DND-41 (cell line): ENCODE measurements at regions not wholly inside any gene's neighbourhood (a gene's known extent, or its start where the extent isn't known, plus 50 kb on each side); places are given as distances from the start of the nearest gene placed in this dataset.

ENCODE experiments used
- ATAC-seq: fragments of 200-7000 bp; cut with Tn5 transposase; 3 replicates; pipeline ENCODE4 v1.9.1; 2021; ENCODE audit warnings: low read depth; ENCODE audit not compliant: insufficient read depth
- DNase-seq: peaks from one replicate; pipeline ENCODE4 v3.0.0-alpha.2; 2020
- H2AFZ ChIP-seq: 2 replicates; pipeline ENCODE4 v1.6.0; 2012; ENCODE audit warnings: low read depth, low read length
- H3K27ac ChIP-seq: 2 replicates; pipeline ENCODE4 v1.5.1; 2012; ENCODE audit warnings: low read length, inconsistent platforms
- H3K27me3 ChIP-seq: fragments of 200-600 bp; sonication (generic); 2 replicates; pipeline ENCODE4 v1.6.0; 2012; ENCODE audit warnings: low read length, mild to moderate bottlenecking, inconsistent platforms; ENCODE audit not compliant: insufficient read depth, poor library complexity
- H3K36me3 ChIP-seq: 2 replicates; pipeline ENCODE4 v1.5.1; 2012; ENCODE audit warnings: low read length, inconsistent platforms; ENCODE audit not compliant: insufficient read depth
- H3K4me1 ChIP-seq: 2 replicates; pipeline ENCODE4 v1.5.1; 2012; ENCODE audit warnings: mild to moderate bottlenecking, low read length; ENCODE audit not compliant: insufficient read depth
- H3K4me2 ChIP-seq: 2 replicates; pipeline ENCODE4 v1.6.0; 2012; ENCODE audit warnings: mild to moderate bottlenecking, moderate library complexity, low read length, inconsistent platforms; ENCODE audit not compliant: insufficient read depth
- H3K4me3 ChIP-seq, 2 experiments: fragments of 200-600 bp in 1 of 2; shearing (Covaris generic) in 1 of 2; 2 replicates each; pipeline ENCODE4 v1.5.1; 2012 to 2016; ENCODE audit warnings: inconsistent platforms in 2 of 2, low read length in 2 of 2, mild to moderate bottlenecking in 2 of 2, low read depth in 1 of 2, moderate library complexity in 1 of 2
- H3K79me2 ChIP-seq: 2 replicates; pipeline ENCODE4 v1.6.0; 2012; ENCODE audit warnings: low read length, inconsistent platforms; ENCODE audit not compliant: insufficient read depth
- H3K9ac ChIP-seq: 2 replicates; pipeline ENCODE4 v1.6.0; 2012; ENCODE audit warnings: low read depth, mild to moderate bottlenecking, inconsistent platforms, low read length, moderate library complexity
- H3K9me3 ChIP-seq: 2 replicates; pipeline ENCODE4 v1.5.1; 2012; ENCODE audit warnings: low read length, moderate library complexity, mild to moderate bottlenecking, inconsistent platforms; ENCODE audit not compliant: insufficient read depth, severe bottlenecking
- H4K20me1 ChIP-seq: 2 replicates; pipeline ENCODE4 v1.6.0; 2012; ENCODE audit warnings: low read length; ENCODE audit not compliant: insufficient read depth
- CTCF ChIP-seq: IDR thresholded peaks from 2 replicates; pipeline ENCODE4 v1.5.1; 2012; ENCODE audit warnings: borderline replicate concordance, low read length, moderate library complexity, mild to moderate bottlenecking; ENCODE audit not compliant: poor library complexity, severe bottlenecking; ENCODE audit errors: extremely low read depth
- EZH2 ChIP-seq: IDR thresholded peaks from 3 replicates; pipeline ENCODE4 v1.6.1; 2012; ENCODE audit warnings: borderline replicate concordance, low read depth, mild to moderate bottlenecking, moderate library complexity, low read length, inconsistent platforms; ENCODE audit not compliant: severe bottlenecking

- Histone ChIP-seq H3K27me3 (no peaks in the 10 kb centered on the region), H3K27ac (peak overlapping the region; percentile 74; the same call in 1 of the 2 replicates), H3K4me2 (peak overlapping the region; percentile 84), H3K4me3 (peak overlapping the region; percentile 17 to 59; a peak in 3 of 4 replicates), H2AFZ (peak overlapping the region; percentile 69), H3K4me1 (peaks cover 15% of the 10 kb centered on the region), H3K79me2 (no peaks in the 10 kb centered on the region), H3K9ac (peak overlapping the region; percentile 54), H3K9me3 (no peaks in the 10 kb centered on the region), H4K20me1 (no peaks in the 10 kb centered on the region), H3K36me3 (no peaks in the 10 kb centered on the region)
- DNase-seq: peak; percentile 53
- TF ChIP-seq EZH2 (no peak), CTCF (no peak)
- peak; percentile 41 for ATAC-seq
These were observed 155.5 kb upstream of the LYZL2 start for GRCh38 chr10:30784897-30785605.

GRCh38 chr10:30784524-30784896 is 155.0 kb upstream of the LYZL2 start:
- Histone ChIP-seq H4K20me1 (no peaks in the 10 kb centered on the region), H3K27me3 (peaks cover 3% of the 10 kb centered on the region), H3K4me1 (peaks cover 15% of the 10 kb centered on the region), H3K9me3 (no peaks in the 10 kb centered on the region), H3K36me3 (no peaks in the 10 kb centered on the region), H3K9ac (peak overlapping the region; percentile 54), H3K79me2 (no peaks in the 10 kb centered on the region), H3K4me2 (peak overlapping the region; percentile 84), H2AFZ (peak overlapping the region; percentile 69), H3K4me3 (peak overlapping the region; percentile 17 to 59; a peak in 3 of 4 replicates), H3K27ac (peak overlapping the region; percentile 74)
- ATAC-seq (peak; percentile 8; the same call in 2 of the 3 replicates), DNase-seq (no peak)
- TF ChIP-seq EZH2 (no peak), CTCF (no peak)

- Histone ChIP-seq H3K27ac (peak overlapping the region; percentile 74), H3K79me2 (no peaks in the 10 kb centered on the region), H3K4me3 (peak overlapping the region; percentile 17 to 59; a peak in 3 of 4 replicates), H3K36me3 (no peaks in the 10 kb centered on the region), H4K20me1 (no peaks in the 10 kb centered on the region), H3K9me3 (no peaks in the 10 kb centered on the region), H3K27me3 (peaks cover 4% of the 10 kb centered on the region), H3K4me1 (peaks cover 15% of the 10 kb centered on the region), H3K4me2 (peak overlapping the region; percentile 84), H3K9ac (peak overlapping the region; percentile 54), H2AFZ (peak overlapping the region; percentile 77)
- DNase-seq (peak; percentile 91), ATAC-seq (peak; percentile 93)
- no peak for TF ChIP-seq EZH2
- peak; percentile 100 for TF ChIP-seq CTCF
These were observed 154.5 kb upstream of the LYZL2 start for GRCh38 chr10:30783939-30784501.
